DMS53 treated with DMSO at 0.1 percent for 48 hours (cell line): ENCODE measurements at regions not wholly inside any gene's neighbourhood (a gene's known extent, or its start where the extent isn't known, plus 50 kb on each side); places are given as distances from the start of the nearest gene placed in this dataset.
"Not testable (repeated sequence)": the region's sequence is repeated elsewhere in the genome, so short reads cannot be mapped to it uniquely, and the experiment has no call there.

Experiments
- DNase-seq: peaks from one replicate; lab custom pipeline; 2025; ENCODE audit not compliant: unreplicated experiment; lab: John Stamatoyannopoulos, UW

GRCh38 chr12:90619943-90620342 lies 335.0 kb downstream of the CCER1 start:
- DNase-seq, result no peak

DNA sequence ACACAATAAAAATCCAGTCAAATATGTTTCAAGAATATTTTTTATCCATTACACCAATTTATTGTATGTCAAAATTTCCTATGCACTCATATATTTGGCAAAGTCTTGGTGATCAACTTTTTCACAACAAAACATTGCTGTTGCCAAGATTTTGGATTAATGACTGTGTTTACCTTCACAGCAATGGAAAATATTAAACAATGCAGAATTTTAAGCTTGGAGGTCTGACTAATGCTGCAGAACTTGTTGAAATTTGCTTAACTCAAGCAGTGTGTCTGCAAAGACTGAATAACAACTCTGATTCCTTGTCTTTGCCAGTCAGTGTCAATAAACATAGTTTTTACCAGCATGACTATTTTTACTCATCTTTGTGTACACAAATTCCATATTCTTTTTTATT lies 336.4 kb downstream of the CCER1 start:
- no peak for DNase-seq

GRCh38 chr12:90611891-90612290 lies 343.1 kb downstream of the CCER1 start:
- DNase-seq, result no peak

GRCh38 chr12:90611048-90611447 lies 343.9 kb downstream of the CCER1 start:
- no peak for DNase-seq

GRCh38 chr12:90593596-90594295 lies 361.2 kb downstream of the CCER1 start:
- no peak for DNase-seq

- DNase-seq, result no peak
Observed at GRCh38 chr12:90589956-90590355, 365.0 kb downstream of the CCER1 start.

DNA sequence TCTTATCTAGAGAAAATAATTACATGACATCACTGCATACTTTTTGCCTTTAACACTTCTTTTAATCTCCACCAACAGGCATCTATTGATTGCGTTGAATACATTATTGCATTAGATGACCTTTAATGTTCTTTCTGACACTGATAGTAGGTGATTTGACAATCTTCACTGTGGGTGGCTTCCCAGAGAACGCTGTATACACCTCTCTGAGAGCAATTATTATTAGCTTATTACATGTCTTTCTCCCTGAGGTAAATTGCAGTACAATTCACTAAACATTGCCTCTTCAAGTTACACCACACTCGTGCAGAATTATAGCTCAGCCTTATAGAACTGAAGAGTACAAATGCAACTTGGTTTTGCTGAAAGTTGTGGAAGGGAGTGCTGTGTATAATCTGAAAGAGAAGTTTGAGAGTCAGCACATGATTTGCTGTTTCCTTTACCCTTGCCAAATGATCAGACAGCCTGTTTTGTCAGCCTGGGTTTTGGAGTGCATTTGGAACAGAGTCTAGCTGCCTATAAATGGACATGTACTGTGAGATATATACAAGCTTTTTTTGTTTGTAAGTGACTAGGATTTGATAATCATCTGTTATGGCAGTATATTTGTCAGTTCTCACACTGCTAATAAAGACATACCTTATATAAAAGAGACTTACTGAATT lies 369.2 kb downstream of the CCER1 start:
- no peak for DNase-seq

DNA sequence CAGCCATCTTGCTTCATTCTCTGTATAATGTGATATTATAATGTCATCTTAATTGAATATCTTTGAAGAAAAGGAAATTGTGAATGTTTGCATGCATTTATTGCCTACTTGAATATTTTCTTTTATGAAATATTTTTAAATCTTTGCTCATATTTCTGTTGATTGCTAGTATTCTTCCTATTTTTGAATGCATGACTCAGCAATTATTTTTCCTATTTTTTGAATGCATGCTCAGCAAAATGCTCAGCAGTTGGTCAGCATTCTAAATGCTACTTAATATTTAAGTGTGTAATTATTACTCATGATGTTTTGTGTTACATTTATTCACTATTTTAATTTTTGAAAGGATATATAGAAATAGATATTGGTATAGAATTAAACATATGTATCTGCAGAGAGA lies 378.3 kb downstream of the CCER1 start:
- DNase-seq, result no peak

DNA sequence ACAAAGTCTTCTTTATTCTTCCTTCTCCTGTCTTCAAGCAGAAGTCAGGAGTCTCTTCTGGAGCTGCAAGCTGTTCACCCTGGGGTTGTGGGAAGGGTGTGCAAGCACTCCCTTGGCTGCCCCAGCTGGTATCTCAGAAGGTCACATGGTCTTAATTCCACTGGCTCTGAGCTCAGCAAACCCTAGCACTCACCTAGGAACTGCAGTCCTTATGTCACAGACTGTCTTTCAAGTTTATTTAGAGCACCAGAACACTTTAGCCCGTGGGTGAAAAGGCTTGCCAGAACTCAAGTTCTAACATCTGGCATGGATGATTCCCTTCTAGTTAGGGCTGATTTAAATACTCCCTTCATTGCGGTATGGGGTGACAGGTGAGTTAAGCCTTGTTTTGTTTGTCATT lies 379.0 kb downstream of the CCER1 start:
- peak; percentile 40 for DNase-seq

- DNase-seq, result peak; percentile 12
Observed at GRCh38 chr12:90574676-90575075, 380.3 kb downstream of the CCER1 start.

DNA sequence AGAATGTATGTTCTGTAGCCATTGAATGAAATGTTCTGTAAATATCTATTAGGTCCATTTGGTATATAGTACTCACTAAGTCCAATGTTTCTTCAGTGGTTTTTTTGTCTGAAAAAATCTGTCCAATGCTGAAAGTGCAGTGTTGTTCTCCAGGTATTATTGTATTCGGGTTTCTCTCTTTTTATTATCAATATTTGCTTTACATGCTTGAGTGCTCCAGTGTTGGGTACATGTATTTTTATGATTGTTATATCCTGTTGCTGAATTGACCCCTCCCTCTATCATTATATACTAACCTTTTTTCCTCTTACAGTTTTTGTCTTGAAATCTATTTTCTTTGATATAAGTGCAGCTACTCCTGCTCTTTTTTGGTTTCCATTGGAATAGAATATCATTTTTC lies 382.2 kb downstream of the CCER1 start:
- peak; percentile 92 for DNase-seq

GRCh38 chr12:90569685-90570084 lies 385.3 kb downstream of the CCER1 start:
- no peak for DNase-seq

- DNase-seq, result no peak
Observed at GRCh38 chr12:90562671-90563070, 392.3 kb downstream of the CCER1 start.

GRCh38 chr12:90548595-90548994 lies 406.4 kb downstream of the CCER1 start:
- DNase-seq, result no peak

GRCh38 chr12:90546511-90546910 lies 408.5 kb downstream of the CCER1 start:
- peak; percentile 17 for DNase-seq

DNA sequence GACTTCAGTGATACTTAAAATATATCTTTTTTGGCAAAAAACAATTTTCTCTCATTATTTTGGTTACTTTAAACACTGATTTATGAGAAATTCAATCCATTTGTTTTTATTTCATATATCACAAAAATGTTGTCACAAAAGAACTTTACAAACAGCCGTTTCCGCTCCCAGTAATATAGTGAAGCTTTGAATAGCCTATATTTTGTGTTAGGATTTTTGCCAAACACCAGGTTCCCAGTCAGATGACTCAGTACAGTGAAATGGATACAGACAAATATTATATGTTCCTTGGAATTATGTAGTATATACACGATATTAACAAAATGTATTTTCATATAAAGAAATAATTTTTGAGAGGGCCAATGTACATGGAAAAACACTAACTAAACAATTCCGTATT lies 411.1 kb downstream of the CCER1 start:
- DNase-seq, result no peak

DNA sequence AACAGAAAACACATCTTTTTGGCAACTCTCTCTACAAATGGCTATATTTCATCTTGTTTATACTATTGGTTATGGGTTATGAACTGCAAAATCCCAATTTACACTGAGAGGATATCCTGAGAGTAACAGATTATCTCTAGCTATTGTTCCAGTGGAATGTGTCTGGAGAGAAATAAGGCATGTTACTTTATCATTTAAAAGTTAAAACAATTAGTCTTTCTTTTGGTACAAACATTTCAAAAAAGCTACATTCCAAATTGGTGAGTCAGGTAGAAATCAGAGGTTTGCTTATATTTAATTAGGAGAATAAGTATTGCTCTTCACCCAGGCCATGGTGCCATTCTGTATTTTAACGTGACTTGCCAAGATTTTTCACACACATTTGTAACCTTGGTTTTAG lies 411.6 kb downstream of the CCER1 start:
- DNase-seq, result no peak

DNA sequence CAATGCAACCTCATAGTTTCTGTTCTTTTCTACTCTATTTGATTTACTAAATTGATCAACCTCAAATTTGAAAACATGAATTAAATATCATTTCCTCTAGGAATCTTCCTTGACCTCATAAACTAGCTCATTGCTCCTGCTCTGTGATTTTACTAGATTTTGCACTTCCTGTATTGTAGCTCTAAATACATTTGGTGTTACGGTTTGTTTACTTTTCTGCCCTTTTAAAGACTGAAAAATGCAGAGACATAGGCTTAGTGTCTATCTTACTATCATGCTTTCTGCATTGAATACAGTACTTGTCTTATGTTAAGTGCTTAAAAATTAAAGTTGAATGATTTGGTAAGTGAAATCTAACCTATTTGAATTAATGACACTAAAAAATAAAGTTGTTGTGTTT lies 412.1 kb downstream of the CCER1 start:
- DNase-seq, result not testable (repeated sequence)

- not testable (repeated sequence) for DNase-seq
Observed at GRCh38 chr12:90533828-90534227, 421.1 kb downstream of the CCER1 start.

DNA sequence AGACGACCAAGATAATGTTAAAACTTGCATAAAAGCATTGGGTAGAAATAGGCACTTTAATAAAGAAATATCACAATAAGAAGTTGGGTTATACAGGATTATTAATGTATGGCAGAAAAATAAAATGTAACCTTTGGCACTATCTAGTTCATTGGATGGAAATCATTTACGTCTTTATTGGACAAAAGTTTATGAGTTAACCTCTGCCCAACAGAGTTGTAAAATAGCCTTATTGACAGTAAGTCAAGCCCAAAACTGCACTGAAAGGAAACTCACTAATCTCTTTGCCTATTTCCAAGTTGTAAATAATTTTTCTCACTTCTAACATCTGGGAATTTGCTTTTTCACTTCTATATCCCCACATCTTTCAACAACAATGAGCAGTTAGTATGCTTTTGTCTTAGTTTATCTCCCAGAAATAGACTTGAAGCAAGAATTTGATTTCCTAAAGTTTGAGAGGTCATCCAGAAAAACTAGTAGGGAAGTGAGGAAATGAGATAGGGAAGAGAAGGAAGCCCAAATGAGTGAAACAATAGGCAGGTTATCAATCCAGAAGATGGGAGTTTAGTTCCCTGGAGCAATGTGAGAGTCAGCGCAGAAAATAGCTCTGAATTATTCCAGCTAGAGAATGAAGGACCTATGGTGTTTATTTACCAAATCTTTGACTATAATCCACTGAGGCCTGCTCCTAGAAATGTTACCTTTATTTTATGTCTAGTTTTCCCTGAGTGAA lies 434.8 kb downstream of the CCER1 start:
- DNase-seq, result no peak

DNA sequence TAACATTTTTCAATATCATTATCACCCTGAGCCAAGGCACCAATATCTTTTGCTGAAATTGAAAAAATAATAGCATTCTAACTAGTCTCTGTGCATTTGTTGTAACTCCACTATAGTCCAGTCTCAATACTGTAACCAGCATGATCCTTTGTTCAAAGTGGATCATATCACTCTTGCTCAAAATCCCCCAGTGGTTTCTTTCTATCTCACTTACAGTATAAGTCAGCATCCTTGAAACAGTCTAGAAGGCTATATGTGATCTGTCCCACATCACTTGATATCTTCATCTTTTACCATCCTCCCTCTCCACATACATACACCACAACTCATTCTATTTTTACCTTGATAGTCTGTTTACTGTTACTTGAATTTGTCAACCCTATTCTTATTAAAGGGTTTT lies 435.7 kb downstream of the CCER1 start:
- DNase-seq, result no peak
